ENCODE measurements at regions not wholly inside any gene's neighbourhood (a gene's known extent, or its start where the extent isn't known, plus 50 kb on each side); places are given as distances from the start of the nearest gene placed in this dataset.

DNA sequence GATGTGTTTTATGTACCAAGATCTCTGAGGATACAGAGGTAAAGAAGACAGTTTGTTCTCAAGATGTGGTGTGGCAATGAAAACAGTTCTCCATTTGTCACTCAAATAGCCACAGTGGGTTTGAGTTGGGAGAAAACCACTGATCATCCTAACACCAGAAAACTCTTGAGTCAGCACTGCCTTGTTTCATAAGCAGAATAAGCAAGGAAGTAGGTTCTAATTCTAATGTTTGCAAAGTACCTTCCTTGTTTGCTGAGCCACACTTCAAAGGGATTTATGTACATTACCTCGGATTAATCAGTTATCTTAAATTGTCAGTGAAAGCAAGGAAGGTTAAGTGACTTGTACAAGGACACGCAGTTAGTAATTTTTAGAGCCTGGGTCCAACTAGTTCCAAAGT lies 107.8 kb upstream of the BOC start:
- TF ChIP-seq POLR2A (IDR thresholded peaks at IDR 0.05): no peak
- TF ChIP-seq, protein P1, sequence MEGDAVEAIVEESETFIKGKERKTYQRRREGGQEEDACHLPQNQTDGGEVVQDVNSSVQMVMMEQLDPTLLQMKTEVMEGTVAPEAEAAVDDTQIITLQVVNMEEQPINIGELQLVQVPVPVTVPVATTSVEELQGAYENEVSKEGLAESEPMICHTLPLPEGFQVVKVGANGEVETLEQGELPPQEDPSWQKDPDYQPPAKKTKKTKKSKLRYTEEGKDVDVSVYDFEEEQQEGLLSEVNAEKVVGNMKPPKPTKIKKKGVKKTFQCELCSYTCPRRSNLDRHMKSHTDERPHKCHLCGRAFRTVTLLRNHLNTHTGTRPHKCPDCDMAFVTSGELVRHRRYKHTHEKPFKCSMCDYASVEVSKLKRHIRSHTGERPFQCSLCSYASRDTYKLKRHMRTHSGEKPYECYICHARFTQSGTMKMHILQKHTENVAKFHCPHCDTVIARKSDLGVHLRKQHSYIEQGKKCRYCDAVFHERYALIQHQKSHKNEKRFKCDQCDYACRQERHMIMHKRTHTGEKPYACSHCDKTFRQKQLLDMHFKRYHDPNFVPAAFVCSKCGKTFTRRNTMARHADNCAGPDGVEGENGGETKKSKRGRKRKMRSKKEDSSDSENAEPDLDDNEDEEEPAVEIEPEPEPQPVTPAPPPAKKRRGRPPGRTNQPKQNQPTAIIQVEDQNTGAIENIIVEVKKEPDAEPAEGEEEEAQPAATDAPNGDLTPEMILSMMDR (IDR thresholded peaks at IDR 0.05): no peak

Measured in esophagus squamous epithelium (tissue), 4 donors.